Fibroblast of villous mesenchyme (primary cell): ENCODE measurements at regions not wholly inside any gene's neighbourhood (a gene's known extent, or its start where the extent isn't known, plus 50 kb on each side); places are given as distances from the start of the nearest gene placed in this dataset.

ENCODE experiments used
- DNase-seq: peaks from one replicate; pipeline ENCODE4 v3.0.0-alpha.2; 2010; ENCODE audit warnings: low read depth
- H3K4me3 ChIP-seq: 2 replicates; pipeline ENCODE4 v1.5.1; 2011; ENCODE audit warnings: low read depth, mild to moderate bottlenecking, low read length
- TF ChIP-seq, protein P1 (sequence below): IDR thresholded peaks from 2 replicates; pipeline ENCODE4 v1.5.1; 2012; ENCODE audit warnings: low read depth, mild to moderate bottlenecking, low read length; ENCODE audit not compliant: insufficient read depth

DNA sequence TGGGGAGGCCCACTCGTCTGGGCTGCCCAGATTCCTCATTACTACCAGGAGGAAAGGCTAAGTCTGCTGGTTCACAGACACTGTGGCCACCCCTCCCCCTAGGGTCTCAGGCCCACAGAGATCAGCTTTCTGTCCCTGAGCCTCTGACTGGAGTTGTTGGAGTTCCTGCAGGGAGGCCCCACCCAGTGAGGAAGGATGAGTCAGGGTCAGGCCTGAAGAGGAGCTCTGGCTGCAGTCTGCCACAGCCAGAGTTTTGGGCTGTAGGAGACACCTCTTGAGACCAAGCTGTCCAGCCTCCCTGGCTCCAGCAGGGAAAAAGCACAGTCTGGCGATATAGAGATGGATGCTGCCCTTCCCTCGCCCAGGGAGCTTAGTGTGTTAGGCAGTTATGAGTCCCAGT, 720.9 kb upstream of the SEMA6D start:
- no peak for DNase-seq
- TF ChIP-seq, protein P1, sequence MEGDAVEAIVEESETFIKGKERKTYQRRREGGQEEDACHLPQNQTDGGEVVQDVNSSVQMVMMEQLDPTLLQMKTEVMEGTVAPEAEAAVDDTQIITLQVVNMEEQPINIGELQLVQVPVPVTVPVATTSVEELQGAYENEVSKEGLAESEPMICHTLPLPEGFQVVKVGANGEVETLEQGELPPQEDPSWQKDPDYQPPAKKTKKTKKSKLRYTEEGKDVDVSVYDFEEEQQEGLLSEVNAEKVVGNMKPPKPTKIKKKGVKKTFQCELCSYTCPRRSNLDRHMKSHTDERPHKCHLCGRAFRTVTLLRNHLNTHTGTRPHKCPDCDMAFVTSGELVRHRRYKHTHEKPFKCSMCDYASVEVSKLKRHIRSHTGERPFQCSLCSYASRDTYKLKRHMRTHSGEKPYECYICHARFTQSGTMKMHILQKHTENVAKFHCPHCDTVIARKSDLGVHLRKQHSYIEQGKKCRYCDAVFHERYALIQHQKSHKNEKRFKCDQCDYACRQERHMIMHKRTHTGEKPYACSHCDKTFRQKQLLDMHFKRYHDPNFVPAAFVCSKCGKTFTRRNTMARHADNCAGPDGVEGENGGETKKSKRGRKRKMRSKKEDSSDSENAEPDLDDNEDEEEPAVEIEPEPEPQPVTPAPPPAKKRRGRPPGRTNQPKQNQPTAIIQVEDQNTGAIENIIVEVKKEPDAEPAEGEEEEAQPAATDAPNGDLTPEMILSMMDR = no peak
- no peak overlapping the region for H3K4me3 ChIP-seq

- H3K4me3 ChIP-seq = no peak overlapping the region
- TF ChIP-seq, protein P1 = no peak
- DNase-seq = no peak
These were observed 719.8 kb upstream of the SEMA6D start for GRCh38 chr15:46997501-46997900.

DNA sequence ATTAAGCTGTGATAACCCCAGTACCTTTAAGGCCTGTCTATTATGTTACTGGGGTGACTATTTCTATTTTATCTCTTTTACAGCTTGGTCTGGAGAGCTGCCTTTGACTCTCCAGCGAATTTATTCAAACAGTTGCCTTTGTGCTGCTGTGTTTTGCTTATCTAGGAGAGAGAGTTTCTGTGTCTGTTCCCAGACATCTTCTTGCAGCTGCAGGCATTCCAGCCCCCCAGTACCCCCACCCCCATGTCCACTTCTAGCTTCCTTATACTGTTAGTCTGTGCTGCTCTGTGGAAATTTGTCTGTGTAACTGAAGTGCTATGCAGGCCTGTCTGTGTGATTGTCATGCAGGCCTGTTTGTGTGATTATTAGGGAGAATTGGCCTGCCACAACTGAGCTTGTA, 713.7 kb upstream of the SEMA6D start:
- no peak overlapping the region for H3K4me3 ChIP-seq
- TF ChIP-seq, protein P1 = no peak
- no peak for DNase-seq

- H3K4me3 ChIP-seq = no peak overlapping the region
- TF ChIP-seq, protein P1 = no peak
These were observed 703.9 kb upstream of the SEMA6D start for GRCh38 chr15:47013446-47013845.

DNA sequence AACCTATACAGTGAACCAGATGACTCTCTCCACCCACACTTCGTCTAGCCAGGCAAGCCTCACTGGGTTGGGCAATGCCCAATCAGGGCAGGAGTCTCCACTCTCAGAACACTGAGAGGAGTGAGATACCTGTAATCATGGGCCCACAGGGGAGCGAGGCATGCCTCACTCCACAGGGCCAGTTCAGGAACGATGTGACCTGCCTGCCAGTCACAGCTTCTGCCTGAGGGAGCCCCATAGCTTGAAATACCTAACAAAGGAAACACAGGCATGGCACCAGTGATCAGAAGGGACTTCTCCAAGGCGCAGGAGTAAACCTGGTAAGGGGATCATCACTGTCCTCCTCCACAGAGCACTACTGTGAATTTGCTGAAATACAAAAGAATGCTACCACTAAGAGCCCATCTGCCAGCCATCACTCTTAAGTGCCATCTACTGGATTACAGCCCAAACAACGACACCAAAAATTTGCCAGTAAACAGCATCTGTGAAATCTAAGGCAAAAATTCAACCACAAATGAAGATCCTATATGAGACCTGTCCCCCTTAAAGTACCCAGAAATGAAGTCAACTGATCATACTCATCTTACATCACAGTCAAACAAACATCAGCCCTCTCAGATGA, 689.9 kb upstream of the SEMA6D start:
- DNase-seq = no peak
- no peak overlapping the region for H3K4me3 ChIP-seq
- TF ChIP-seq, protein P1 = no peak

More at GRCh38 chr15:47013446-47013845, 703.9 kb upstream of the SEMA6D start:
- no peak for DNase-seq

- no peak for DNase-seq
- H3K4me3 ChIP-seq = no peak overlapping the region
- TF ChIP-seq, protein P1 = no peak
These were observed 681.6 kb upstream of the SEMA6D start for GRCh38 chr15:47035475-47036406.
